Stimulated activated CD4-positive, alpha-beta T cell treated with anti-CD3 and anti-CD28 coated beads, Interleukin-2, amount 100 ng/mL, for 4 hours (primary cell): ENCODE measurements at regions not wholly inside any gene's neighbourhood (a gene's known extent, or its start where the extent isn't known, plus 50 kb on each side); places are given as distances from the start of the nearest gene placed in this dataset.
"Not testable (repeated sequence)": the region's sequence is repeated elsewhere in the genome, so short reads cannot be mapped to it uniquely, and the experiment has no call there.

Source experiments
- DNase-seq: peaks from one replicate; pipeline ENCODE4 v3.0.0-alpha.2; 2020; ENCODE audit warnings: low read depth

- DNase-seq: not testable (repeated sequence)
Measured at GRCh38 chr6:85356743-85357142, 93.1 kb upstream of the NT5E start.

DNA sequence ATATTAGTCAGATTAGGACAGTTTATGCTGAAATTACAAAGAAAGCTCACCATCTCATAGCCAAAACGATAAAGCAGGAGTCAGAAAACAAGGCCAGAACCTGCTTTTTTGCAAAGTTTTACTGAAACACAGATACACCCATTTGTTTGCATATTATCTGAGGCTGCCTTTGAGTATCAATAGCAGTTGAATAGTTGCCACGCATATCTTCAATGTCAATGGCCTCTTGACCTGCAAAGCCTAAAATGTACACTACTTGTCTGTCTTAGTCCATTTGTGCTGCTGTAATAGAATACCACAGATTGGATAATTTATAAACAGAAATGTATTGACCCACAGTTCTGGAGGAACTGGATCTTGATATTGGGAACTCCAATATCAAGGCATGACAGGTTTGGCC lies 94.1 kb upstream of the NT5E start:
- no peak for DNase-seq

DNA sequence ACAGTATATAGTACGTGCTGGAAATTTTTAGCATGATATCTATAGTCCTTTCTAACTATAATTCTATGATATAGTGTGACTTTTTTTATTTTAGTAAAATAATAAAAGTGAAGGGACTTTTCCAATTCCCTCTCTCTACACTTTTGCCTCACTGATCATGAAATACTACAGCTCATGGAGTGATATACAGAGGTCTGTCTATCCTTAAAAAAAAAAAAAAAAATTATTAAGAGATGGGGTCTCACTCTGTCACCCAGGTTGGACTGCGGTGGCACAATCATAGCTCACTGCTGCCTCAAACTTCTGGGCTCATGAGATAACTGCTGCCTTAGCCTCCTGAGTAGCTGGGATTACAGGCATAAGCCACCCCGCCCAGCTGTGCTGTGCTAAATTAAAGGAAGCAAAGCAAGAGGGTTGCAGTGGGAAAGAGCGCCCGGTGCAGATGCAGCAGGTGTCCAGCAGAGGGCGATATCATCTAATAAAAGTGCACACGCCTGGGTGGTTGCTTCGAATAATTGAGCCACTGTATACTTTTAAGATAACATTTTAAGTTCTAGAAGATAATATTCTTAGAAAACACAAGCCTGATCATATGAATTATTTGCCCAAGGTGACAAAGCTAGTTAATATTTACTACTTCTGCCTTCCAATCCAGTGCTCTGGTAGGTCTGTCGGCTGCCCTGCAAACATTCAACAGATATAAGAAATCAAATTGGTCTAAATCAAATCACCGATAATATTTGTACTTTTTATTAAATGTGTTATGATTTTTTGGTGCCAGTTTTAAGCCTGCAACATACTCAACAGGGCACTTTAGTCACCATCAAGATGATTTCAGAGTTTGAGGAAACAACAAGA lies 94.9 kb upstream of the NT5E start:
- peak; percentile 23 for DNase-seq

GRCh38 chr6:85353012-85353411 lies 96.9 kb upstream of the NT5E start:
- DNase-seq: no peak

- DNase-seq: no peak
Measured at GRCh38 chr6:85348643-85349042, 101.2 kb upstream of the NT5E start.

DNA sequence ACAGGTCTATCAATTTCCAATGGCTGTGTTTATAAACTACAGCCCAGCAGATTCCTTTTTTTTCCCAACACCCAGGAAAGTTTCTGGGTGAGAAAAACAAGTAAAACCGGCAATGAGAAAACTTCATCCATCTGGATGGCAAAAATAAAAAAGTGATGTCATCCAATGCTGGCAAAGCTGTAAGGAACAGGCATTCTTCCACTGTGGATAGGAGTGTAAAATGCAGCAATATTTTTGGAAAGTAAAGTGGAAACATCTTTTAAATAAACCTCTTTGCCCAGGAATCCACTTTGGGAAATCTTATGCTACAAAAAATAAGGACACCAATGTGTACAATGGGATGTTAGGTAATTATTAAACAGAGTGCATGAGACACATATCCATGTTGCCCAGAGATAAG lies 102.1 kb upstream of the NT5E start:
- no peak for DNase-seq

DNA sequence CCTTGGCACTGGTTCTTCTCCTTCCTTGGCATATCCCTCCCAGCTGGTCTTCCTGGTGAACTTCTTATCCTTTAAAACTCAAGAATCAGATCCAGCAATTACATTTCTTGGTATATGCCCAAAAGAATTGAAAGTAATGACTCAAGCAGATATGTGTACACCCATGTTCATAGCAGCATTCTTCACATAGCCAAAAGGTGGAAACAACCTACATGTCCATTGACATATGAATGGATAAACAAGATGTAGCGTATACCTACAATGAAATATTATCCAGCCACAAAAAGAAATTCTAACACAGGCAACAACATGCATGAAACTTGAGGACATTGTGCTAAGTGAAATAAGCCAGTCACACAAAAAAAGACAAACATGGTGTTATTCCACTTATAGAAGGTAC lies 103.7 kb upstream of the NT5E start:
- DNase-seq: no peak

DNA sequence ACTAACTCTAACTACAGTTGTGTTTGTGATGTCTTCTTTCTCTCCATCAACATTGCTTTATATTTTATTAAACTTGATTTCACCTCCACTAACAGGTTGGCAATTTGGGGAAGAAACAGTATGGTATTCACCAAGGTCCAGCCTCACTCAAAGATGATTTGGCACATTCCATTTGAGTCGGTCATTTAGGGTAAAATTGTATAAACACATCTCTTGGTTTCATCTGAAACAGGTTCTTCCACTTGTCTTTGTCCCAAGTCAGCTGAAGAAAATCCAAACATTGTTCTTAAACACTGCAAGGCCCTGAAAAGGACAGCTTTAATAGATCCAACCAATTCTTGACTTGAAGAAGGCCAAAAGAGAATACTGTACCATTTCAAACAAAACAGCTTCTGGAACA lies 104.9 kb upstream of the NT5E start:
- DNase-seq: no peak

DNA sequence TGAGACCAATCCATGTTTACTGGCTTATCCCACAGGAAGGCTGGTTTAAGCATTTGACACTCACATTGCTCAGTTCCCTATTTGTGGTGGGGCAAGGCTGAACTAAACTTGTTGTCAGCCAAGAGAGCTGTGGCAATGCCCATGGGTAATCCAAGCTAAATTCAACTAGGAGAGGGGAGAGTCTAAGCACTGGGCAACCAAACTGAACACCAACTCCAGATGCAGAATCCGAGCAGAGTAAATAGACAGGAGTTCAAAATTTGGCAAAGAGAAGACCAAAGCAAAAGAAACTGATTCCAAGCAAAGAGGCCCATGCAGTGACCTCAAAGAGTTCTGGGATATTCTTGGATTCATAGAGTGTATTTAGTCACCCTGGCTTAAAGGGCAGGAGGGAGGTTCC lies 106.5 kb upstream of the NT5E start:
- no peak for DNase-seq

DNA sequence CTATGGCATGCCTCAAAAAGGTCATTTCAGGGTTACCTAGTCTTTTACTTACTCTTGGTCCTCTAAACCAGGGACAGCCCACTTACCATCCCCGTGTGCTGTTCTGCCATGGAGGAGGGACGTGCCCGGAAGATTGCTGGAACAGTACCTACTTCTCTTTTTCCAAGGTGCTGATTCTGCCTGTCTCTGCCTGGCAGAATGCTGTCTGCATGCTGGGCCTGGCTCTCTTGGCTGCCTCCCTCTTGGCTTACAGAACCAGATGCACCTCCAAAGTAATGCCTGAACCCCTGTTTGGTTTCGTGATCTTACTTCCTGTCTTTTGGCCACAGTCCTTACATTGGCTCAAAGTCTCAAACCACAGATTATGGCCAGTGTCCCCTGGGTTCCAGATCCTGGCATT lies 120.7 kb upstream of the NT5E start:
- no peak for DNase-seq

DNA sequence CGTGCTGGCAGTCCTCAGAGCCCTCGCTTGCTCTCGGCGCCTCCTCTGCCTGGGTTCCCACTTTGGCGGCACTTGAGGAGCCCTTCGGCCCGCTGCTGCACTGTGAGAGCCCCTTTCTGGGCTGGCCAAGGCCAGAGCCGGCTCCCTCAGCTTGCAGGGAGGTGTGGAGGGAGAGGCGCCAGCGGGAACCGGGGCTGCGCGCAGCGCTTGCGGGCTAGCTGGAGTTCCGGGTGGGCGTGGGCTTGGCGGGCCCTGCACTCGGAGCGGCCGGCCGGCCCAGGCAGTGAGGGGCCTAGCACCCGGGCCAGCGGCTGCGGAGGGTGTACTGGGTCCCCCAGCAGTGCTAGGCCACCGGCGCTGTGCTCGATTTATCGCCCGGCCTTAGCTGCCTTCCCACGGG lies 124.1 kb upstream of the NT5E start:
- not testable (repeated sequence) for DNase-seq

- DNase-seq: peak; percentile 13
Measured at GRCh38 chr6:85323435-85324040, 126.3 kb upstream of the NT5E start.

DNA sequence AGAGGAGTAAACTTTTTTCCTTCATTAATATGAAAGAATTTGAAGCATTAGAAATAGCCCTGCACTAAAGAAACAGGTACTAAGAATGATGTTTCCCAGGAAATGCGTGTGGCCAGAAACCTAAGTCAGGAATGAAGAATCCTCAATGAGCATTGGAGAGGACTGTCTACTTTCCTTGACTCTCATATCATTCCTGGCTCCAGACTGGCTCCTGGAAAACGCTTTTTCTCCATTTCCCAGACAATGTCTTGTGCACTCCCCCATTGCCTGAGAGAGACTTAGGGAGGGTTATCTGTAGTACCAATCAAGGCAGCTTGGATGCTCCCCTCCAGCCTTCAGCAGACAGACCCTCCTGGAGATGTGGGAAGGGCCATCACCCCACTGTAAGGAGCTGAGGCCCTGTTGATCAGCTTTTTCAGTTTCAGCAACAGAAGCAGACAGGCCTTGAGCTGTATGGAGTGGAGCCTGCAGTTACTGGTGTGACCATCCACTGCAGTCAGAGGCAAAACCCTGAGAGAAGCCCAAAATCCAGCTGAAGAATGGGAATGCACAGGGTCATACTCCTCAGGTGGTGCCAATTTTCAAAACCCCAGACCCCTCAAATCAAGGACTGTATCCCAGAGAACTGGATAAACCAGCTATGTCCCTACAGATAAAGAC lies 127.3 kb upstream of the NT5E start:
- DNase-seq: no peak

GRCh38 chr6:85321906-85322305 lies 128.0 kb upstream of the NT5E start:
- DNase-seq: no peak

DNA sequence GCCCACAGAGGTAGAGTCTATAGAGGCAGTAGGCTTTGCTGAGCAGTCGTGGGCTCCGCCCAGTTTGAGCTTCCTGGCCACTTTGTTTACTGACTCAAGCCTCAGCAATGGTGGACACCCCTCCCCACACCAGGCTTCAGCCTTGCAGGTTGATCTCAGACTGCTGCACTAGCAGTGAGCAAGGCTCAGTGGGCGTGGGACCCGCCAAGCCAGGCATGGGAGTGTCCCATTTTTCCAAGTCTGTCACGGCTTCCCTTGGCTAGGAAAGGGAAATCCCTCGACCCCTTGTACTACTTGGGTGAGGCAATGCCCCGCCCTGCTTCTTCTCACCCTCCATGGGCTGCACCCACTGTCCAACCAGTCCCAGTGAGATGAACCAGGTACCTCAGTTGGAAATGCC lies 135.3 kb upstream of the NT5E start:
- DNase-seq: no peak

GRCh38 chr6:85300581-85300980 lies 149.3 kb upstream of the NT5E start:
- DNase-seq: no peak

GRCh38 chr6:85298553-85298952 lies 151.3 kb upstream of the NT5E start:
- no peak for DNase-seq

GRCh38 chr6:85291326-85291725 lies 158.6 kb upstream of the NT5E start:
- no peak for DNase-seq

DNA sequence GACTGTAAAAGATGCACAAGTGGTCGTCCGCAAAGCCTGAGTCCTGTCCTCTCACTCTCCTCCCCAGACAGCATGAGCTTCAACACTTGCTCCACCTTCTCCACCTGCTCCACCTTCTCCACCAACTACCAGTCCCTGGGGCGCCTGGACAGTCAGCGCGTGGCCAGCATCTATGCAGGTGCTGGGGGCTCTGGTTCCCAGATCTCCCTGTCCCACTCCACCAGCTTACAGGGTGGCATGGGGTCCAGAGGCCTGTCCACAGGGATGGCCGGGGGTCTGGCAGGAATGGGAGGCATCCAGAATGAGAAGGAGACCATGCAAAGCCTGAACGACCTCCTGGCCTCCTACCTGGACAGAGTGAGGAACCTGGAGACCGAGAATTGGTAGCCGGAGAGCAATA lies 162.2 kb upstream of the NT5E start:
- DNase-seq: no peak

GRCh38 chr6:85287158-85287557 lies 162.7 kb upstream of the NT5E start:
- DNase-seq: no peak

GRCh38 chr6:85286507-85286906 lies 163.4 kb upstream of the NT5E start:
- DNase-seq: not testable (repeated sequence)

GRCh38 chr6:85285934-85286333 lies 163.9 kb upstream of the NT5E start:
- no peak for DNase-seq

DNA sequence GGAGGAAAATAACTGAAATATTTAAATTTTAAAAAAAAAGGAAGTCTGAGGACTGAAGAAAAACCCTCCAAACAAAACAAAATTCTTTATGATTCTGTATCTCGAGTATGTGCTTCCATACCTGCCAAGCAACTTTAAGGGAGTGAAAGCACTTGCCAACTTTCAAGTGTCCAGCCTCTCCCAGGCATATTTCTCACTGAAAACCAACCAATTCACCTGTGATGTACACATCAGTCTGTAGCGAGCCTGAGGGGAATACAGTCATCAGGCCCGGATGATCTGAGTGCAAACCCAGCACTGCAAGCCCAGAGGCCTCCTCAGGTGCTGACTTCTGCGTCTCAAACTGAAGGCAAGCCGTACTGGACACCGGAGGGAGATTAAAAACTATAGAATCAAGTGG lies 164.8 kb upstream of the NT5E start:
- DNase-seq: no peak
